GM21717 (cell line): ENCODE measurements at regions not wholly inside any gene's neighbourhood (a gene's known extent, or its start where the extent isn't known, plus 50 kb on each side); places are given as distances from the start of the nearest gene placed in this dataset.

ENCODE experiments used
- ATAC-seq: cut with Tn5 transposase; IDR thresholded peaks from one replicate; pipeline ENCODE4 v1.9.1; 2021; ENCODE audit warnings: mild to moderate bottlenecking, moderate library complexity; ENCODE audit not compliant: unreplicated experiment

DNA sequence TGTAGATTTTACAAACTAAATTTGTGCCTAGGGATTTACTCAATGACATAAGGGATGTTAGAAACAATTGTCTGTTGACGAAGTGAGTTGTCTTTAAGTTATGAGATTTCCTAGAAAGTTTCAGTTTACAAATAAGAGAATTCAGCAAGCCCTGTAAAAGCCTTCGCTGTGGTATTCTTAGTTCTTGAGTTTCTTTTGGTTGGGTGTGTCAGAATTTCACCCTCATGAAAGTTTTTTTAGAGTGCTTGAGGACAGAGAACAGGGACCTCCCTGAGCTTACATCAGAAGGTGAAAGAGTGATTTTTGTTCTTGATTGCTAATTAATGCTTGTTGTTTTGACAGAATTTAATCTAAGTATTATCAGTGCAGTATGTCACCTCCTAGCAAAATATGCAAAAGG lies 2628.2 kb downstream of the ARAP2 start:
- no peak for ATAC-seq

- ATAC-seq: no peak
Measured at GRCh38 chr4:33625748-33626147, 2618.6 kb downstream of the ARAP2 start.

GRCh38 chr4:33626221-33626620 lies 2618.1 kb downstream of the ARAP2 start:
- no peak for ATAC-seq

DNA sequence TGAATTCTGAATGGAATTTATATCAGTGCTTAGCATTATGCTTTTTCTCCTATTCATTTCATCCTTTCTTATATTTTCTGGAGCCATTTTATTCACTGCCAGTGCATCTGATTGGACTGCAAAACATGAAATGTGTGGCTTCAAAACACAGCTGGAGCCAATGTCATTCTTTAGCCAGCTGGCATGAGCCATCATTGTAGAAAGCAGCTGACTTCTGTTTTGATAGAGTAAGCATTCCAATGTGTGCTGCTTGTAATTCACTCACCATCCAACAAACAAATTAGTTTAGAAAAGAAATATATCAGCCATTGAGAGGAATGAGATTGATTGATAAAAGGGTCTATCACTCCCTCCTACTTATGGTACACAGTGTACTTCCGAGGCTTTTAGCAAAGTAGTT lies 2616.0 kb downstream of the ARAP2 start:
- ATAC-seq: no peak

DNA sequence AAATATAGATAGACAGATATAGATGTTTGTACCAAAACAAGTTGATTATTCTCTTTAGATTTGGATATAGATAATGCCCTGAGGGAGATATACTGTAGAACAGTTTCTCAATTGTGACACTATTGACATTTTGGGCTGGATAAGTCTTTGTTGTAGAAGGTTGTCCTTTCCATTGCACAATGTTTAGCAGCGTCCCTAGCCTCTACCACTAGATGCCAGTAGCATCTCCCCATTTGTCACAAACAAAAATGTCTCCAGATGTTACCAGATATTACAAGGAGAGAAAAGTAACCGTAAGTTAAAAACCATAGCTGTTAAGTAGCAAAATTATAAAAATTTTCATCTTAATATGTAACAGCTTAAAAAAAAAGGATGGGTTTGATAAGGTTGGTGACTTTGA lies 2595.3 kb downstream of the ARAP2 start:
- no peak for ATAC-seq

GRCh38 chr4:33649471-33649870 lies 2594.8 kb downstream of the ARAP2 start:
- ATAC-seq: no peak

DNA sequence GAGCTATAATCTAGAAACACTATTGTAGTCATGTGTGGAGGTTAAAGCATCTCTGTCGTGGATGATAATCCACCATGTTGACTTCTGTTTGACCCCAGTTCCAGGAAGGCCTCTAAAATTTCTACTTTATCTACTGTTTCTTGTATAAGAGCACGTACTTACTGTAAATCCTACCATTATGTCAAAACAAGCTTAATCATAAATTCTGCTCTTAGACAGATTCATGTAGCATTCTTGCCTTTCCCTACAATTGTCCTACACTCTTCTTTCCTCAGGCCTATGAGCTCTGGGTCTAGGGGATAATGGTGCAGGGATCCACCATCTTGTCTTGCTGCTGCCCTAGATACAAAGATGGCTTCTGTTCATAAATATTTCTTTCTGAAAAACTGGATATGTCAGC lies 2594.3 kb downstream of the ARAP2 start:
- no peak for ATAC-seq

- ATAC-seq: no peak
Measured at GRCh38 chr4:33658971-33659370, 2585.3 kb downstream of the ARAP2 start.

- ATAC-seq: no peak
Measured at GRCh38 chr4:33661636-33662035, 2582.7 kb downstream of the ARAP2 start.

- no peak for ATAC-seq
Measured at GRCh38 chr4:33685939-33686338, 2558.4 kb downstream of the ARAP2 start.

- no peak for ATAC-seq
Measured at GRCh38 chr4:33696041-33696440, 2548.3 kb downstream of the ARAP2 start.

GRCh38 chr4:33696586-33696985 lies 2547.7 kb downstream of the ARAP2 start:
- no peak for ATAC-seq

- ATAC-seq: no peak
Measured at GRCh38 chr4:33709247-33709646, 2535.1 kb downstream of the ARAP2 start.

DNA sequence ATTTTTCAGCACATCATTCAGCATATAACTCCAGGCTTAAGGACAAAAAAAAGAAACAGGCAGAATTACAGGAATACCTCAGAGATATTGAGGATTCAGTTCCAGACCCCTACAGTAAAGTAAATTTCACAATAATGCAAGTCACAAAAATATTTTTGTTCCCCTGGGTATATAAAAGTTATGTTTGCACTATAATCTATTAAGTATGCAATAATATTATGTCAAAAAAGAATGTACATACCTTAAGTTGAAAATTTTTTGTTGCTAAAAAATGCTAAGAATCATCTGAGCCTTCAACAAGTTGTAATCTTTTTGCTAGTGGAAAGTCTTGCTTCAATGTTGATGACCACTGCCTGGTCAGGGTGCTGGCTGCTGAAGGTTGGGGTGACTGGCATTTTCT lies 2532.5 kb downstream of the ARAP2 start:
- no peak for ATAC-seq

- ATAC-seq: no peak
Measured at GRCh38 chr4:33714971-33715370, 2529.3 kb downstream of the ARAP2 start.

- no peak for ATAC-seq
Measured at GRCh38 chr4:33715841-33716395, 2528.4 kb downstream of the ARAP2 start.

DNA sequence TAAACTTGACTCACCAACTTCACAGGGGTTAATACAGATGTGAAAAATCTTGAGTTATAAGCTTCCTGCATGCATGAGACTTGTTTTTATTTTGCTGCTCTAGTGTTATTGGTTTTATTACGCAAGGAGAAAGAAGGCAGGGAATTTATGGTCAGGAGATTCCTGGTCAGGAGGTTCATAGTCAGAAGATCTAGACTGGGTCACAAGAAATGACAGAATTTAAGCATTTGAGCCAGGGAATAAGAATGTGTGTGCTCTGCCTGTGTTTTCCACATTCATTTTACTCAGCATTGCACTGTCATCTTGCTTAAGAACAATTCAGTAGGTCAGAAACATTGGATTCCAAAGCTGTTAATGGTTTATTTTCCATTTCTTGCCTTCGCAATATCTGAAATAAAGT lies 2522.1 kb downstream of the ARAP2 start:
- ATAC-seq: no peak

GRCh38 chr4:33722800-33723516 lies 2521.4 kb downstream of the ARAP2 start:
- ATAC-seq: no peak

- ATAC-seq: no peak
Measured at GRCh38 chr4:33724685-33725084, 2519.6 kb downstream of the ARAP2 start.

DNA sequence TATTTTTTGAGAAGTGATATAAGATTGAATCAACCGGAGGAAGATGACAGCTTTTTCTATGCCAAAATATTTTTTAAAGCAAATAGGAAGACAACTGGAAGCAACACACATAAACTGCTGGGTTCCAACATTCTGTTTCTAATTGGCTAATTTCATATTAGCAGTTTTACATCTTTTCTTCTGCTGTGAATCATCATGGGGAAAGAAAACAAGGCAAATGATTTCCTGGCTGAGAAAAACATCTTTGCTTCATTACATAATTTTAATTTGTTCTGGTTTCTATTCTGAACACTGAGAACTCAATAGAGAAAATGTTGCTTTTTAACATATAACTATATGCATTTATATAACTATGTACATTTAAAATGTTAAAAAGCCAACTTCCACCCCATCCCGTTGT lies 2518.5 kb downstream of the ARAP2 start:
- no peak for ATAC-seq

DNA sequence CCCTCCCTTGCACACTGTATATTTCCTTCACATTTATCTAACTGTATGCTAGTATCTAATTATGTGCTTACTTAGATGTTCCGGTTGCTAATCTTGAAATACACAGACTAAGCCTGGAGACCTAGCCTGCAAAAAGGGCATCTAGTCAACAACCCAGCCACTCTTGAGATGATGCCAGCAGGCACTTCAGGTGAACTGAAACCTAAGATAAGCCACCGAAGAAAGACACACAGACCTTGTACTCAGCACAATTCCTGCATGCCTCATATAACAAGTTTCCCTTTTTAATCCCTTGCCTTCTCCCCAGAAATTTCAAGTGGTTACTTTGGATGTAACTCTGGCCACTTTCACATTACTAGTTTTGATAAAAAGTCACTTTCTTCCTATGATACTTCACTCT lies 2506.6 kb downstream of the ARAP2 start:
- ATAC-seq: no peak

DNA sequence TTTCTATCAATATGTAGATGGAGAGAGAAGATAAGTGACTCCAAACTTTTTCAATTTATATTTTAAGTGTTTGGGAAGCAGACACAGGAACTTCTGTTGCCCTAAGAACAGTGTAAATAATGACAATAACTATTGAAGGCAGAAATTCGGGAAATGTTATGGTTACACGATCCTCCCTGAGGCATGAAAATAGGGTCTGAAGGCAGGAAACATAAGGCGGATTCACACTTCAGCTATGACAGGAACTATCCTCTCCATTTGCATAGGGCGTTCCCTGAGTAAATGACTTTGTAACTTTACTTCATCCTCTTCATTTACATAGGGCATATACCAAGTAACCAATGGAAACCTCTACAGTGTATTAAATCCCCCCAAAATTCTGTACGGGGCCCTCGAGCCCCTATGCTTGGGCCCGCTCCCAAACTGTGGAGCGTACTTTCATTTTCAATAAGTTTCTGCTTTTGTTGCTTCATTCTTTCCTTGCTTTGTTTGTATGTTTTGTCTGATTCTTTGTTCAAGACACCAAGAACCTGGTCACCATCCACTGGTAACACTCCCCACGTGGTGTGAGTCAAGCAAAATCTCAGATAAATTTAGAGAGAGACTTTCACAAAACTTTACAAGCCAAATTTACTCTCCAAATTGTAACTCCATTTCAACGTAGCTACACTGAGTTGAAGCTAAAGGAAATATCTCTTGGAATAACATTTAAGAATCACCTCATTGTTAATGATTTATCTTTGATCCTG lies 2504.3 kb downstream of the ARAP2 start:
- ATAC-seq: no peak
